CD1c-positive myeloid dendritic cell (primary cell): ENCODE measurements at regions not wholly inside any gene's neighbourhood (a gene's known extent, or its start where the extent isn't known, plus 50 kb on each side); places are given as distances from the start of the nearest gene placed in this dataset.
"Not testable (repeated sequence)": the region's sequence is repeated elsewhere in the genome, so short reads cannot be mapped to it uniquely, and the experiment has no call there.

Experiments used
- DNase-seq: peaks from one replicate; pipeline ENCODE4 v3.0.0-alpha.2; 2016; ENCODE audit errors: extremely low spot score

- DNase-seq: no peak
Observed at GRCh38 chr20:40890635-40891034, 138.0 kb upstream of the TOP1 start.

GRCh38 chr20:40891351-40891750 is 137.3 kb upstream of the TOP1 start:
- DNase-seq: no peak

GRCh38 chr20:40892642-40893041 is 136.0 kb upstream of the TOP1 start:
- DNase-seq: no peak

GRCh38 chr20:40893610-40894236 is 134.9 kb upstream of the TOP1 start:
- no peak for DNase-seq

- DNase-seq: no peak
Observed at GRCh38 chr20:40894237-40894630, 134.4 kb upstream of the TOP1 start.

GRCh38 chr20:40895182-40895581 is 133.4 kb upstream of the TOP1 start:
- DNase-seq: no peak

- DNase-seq: no peak
Observed at GRCh38 chr20:40896814-40897700, 131.6 kb upstream of the TOP1 start.

GRCh38 chr20:40899344-40899743 is 129.3 kb upstream of the TOP1 start:
- DNase-seq: no peak

GRCh38 chr20:40900666-40901215 is 127.9 kb upstream of the TOP1 start:
- no peak for DNase-seq

GRCh38 chr20:40902661-40903060 is 126.0 kb upstream of the TOP1 start:
- no peak for DNase-seq

GRCh38 chr20:40908309-40908708 is 120.3 kb upstream of the TOP1 start:
- no peak for DNase-seq

- DNase-seq: not testable (repeated sequence)
Observed at GRCh38 chr20:40909489-40909888, 119.1 kb upstream of the TOP1 start.

GRCh38 chr20:40910436-40910835 is 118.2 kb upstream of the TOP1 start:
- not testable (repeated sequence) for DNase-seq

- not testable (repeated sequence) for DNase-seq
Observed at GRCh38 chr20:40911152-40911551, 117.5 kb upstream of the TOP1 start.

GRCh38 chr20:40913224-40914185 is 115.1 kb upstream of the TOP1 start:
- no peak for DNase-seq

GRCh38 chr20:40915756-40916155 is 112.9 kb upstream of the TOP1 start:
- no peak for DNase-seq

GRCh38 chr20:40916276-40916675 is 112.3 kb upstream of the TOP1 start:
- no peak for DNase-seq

GRCh38 chr20:40920291-40920690 is 108.3 kb upstream of the TOP1 start:
- no peak for DNase-seq

GRCh38 chr20:40922865-40923264 is 105.8 kb upstream of the TOP1 start:
- no peak for DNase-seq

GRCh38 chr20:40925829-40926510 is 102.7 kb upstream of the TOP1 start:
- no peak for DNase-seq

- no peak for DNase-seq
Observed at GRCh38 chr20:40926928-40927327, 101.7 kb upstream of the TOP1 start.
